B cell (primary cell): ENCODE measurements at regions not wholly inside any gene's neighbourhood (a gene's known extent, or its start where the extent isn't known, plus 50 kb on each side); places are given as distances from the start of the nearest gene placed in this dataset.

Experiments
- ATAC-seq: fragments of 200-7000 bp; cut with Tn5 transposase; one replicate; pipeline ENCODE4 v1.10.0; 2021; ENCODE audit warnings: low read depth, mild to moderate bottlenecking, moderate number of reproducible peaks, moderate library complexity
- CTCF ChIA-PET: fragments of 350-600 bp; sonication (Branson Sonifier 250); formaldehyde crosslinking; loops from one replicate; lab custom pipeline; 2021; ENCODE audit warnings: antibody characterized with exemption, inconsistent platforms; lab: Charles Lee
- POLR2A ChIA-PET: fragments of 350-600 bp; sonication (Branson Sonifier 250); formaldehyde crosslinking; loops from one replicate; lab custom pipeline; 2021; ENCODE audit warnings: antibody characterized with exemption; lab: Charles Lee
- DNase-seq: peaks from one replicate; pipeline ENCODE4 v3.0.0; 2013
- H2AFZ ChIP-seq: 2 replicates; pipeline ENCODE4 v1.6.1; 2012; ENCODE audit warnings: mild to moderate bottlenecking, low read depth, low read length; ENCODE audit not compliant: insufficient read depth, poor library complexity, severe bottlenecking
- H3K27ac ChIP-seq, 2 donors: 1 replicate in 1 of 2; 2 replicates in 1 of 2; pipeline ENCODE4 v1.5.1; 2012 to 2013; ENCODE audit warnings: low read length in 2 of 2, mild to moderate bottlenecking in 2 of 2, moderate library complexity in 1 of 2
- H3K27me3 ChIP-seq, 4 experiments: fragments of 200-600 bp in 1 of 4; sonication (generic) in 1 of 4; replicated peaks in 1 of 4; 1 replicate in 2 of 4; 2 replicates in 2 of 4; pipeline versions ENCODE4 v1.6.1 to v1.7.0; 2013 to 2016; ENCODE audit warnings: low read length in 3 of 4, mild to moderate bottlenecking in 2 of 4, mixed read lengths in 1 of 4, moderate library complexity in 1 of 4; ENCODE audit not compliant: insufficient read depth in 4 of 4, control insufficient read depth in 3 of 4; ENCODE audit errors: control extremely low read depth in 1 of 4
- H3K36me3 ChIP-seq, 2 experiments: replicated peaks in 1 of 2; 1 replicate in 1 of 2; 2 replicates in 1 of 2; pipeline versions ENCODE4 v1.6.1 to v1.7.1; 2013; ENCODE audit warnings: low read length in 1 of 2; ENCODE audit not compliant: insufficient read depth in 2 of 2, control insufficient read depth in 1 of 2; ENCODE audit errors: control extremely low read depth in 1 of 2, extremely low read depth in 1 of 2
- H3K4me1 ChIP-seq, 2 donors: fragments of 200-600 bp in 1 of 2; sonication (generic) in 1 of 2; 1 replicate in 1 of 2; 2 replicates in 1 of 2; pipeline versions ENCODE4 v1.5.1 to v1.6.1; 2013 to 2017; ENCODE audit warnings: low read length in 2 of 2; ENCODE audit not compliant: control insufficient read depth in 2 of 2, insufficient read depth in 2 of 2
- H3K4me2 ChIP-seq: replicated peaks from 2 replicates; pipeline ENCODE3; 2012; ENCODE audit warnings: mild to moderate bottlenecking, low read depth, low read length; ENCODE audit not compliant: poor library complexity, severe bottlenecking
- H3K4me3 ChIP-seq, 5 experiments: fragments of 200-600 bp in 1 of 5; sonication (generic) in 1 of 5; 1 replicate in 3 of 5; 2 replicates in 2 of 5; pipeline versions ENCODE4 v1.5.1 to v1.7.0; 2011 to 2016; ENCODE audit warnings: low read length in 4 of 5, mild to moderate bottlenecking in 4 of 5, low read depth in 2 of 5, control low read depth in 1 of 5, moderate library complexity in 1 of 5; ENCODE audit not compliant: insufficient read depth in 1 of 5; ENCODE audit errors: control extremely low read depth in 1 of 5, extremely low read depth in 1 of 5
- H3K79me2 ChIP-seq: fragments of 200-600 bp; sonication (generic); one replicate; pipeline ENCODE4 v1.6.0; 2016; ENCODE audit warnings: low read length; ENCODE audit not compliant: control insufficient read depth, insufficient read depth
- H3K9ac ChIP-seq: fragments of 200-600 bp; sonication (generic); 2 replicates; pipeline ENCODE4 v1.6.1; 2017; ENCODE audit warnings: mild to moderate bottlenecking, low read length, moderate library complexity
- H3K9me3 ChIP-seq, 3 donors: one replicate each; pipeline versions ENCODE4 v1.6.1 to v1.7.1; 2013; ENCODE audit warnings: low read length in 2 of 3; ENCODE audit not compliant: control insufficient read depth in 2 of 3, insufficient read depth in 1 of 3; ENCODE audit errors: control extremely low read depth in 1 of 3
- H4K20me1 ChIP-seq: 2 replicates; pipeline ENCODE4 v1.6.0; 2012; ENCODE audit warnings: mild to moderate bottlenecking, low read length; ENCODE audit not compliant: insufficient read depth, control insufficient read depth, poor library complexity, severe bottlenecking
- H3K27ac Mint-ChIP-seq: one replicate; pipeline ENCODE4 v1.8.0; 2021; ENCODE audit warnings: mixed read lengths
- H3K27me3 Mint-ChIP-seq: one replicate; pipeline ENCODE4 v1.8.0; 2021; ENCODE audit warnings: mixed read lengths
- H3K4me1 Mint-ChIP-seq: one replicate; pipeline ENCODE4 v1.8.0; 2021; ENCODE audit warnings: mixed read lengths
- H3K4me3 Mint-ChIP-seq: one replicate; pipeline ENCODE4 v1.8.0; 2021; ENCODE audit warnings: mixed read lengths
- H3K9me3 Mint-ChIP-seq: one replicate; pipeline ENCODE4 v1.8.0; 2022; ENCODE audit warnings: mixed read lengths; ENCODE audit not compliant: insufficient read depth
- CTCF ChIP-seq: fragments of 200-600 bp; IDR thresholded peaks from one replicate; pipeline ENCODE4 v1.8.0; 2022; ENCODE audit warnings: antibody characterized with exemption, mild to moderate bottlenecking
- EZH2 ChIP-seq: IDR thresholded peaks from 2 replicates; pipeline ENCODE4 v1.6.1; 2012; ENCODE audit warnings: borderline replicate concordance, low read depth, mild to moderate bottlenecking, moderate library complexity, low read length; ENCODE audit not compliant: insufficient read depth, poor library complexity, severe bottlenecking
- WGBS: methylation state at CpG from one replicate; pipeline ENCODE4 v1.1.5; 2013; ENCODE audit warnings: missing lambda C conversion rate; ENCODE audit not compliant: insufficient coverage; 5-methylcytosine and 5-hydroxymethylcytosine counted together
- intact Hi-C: fragments of 100-400 bp; cut with micrococcal nuclease; formaldehyde crosslinking; loops from one replicate; pipeline ENCODE4 v1.10.0; 2022

GRCh38 chr1:208709981-208710380 lies 465.8 kb upstream of the PLXNA2 start:
- no peak overlapping the region for H3K27ac Mint-ChIP-seq
- H3K27me3 Mint-ChIP-seq: peaks cover 5% of the 10 kb centered on the region
- no peak overlapping the region for H3K9ac ChIP-seq
- no peak overlapping the region for H3K4me3 ChIP-seq
- no peaks in the 10 kb centered on the region for H4K20me1 ChIP-seq
- DNase-seq: no peak
- no peaks in the 10 kb centered on the region for H3K79me2 ChIP-seq
- H3K27ac ChIP-seq: no peak overlapping the region
- H3K9me3 Mint-ChIP-seq: no peaks in the 10 kb centered on the region
- CTCF ChIA-PET: no interaction called here
- no peak for TF ChIP-seq CTCF
- TF ChIP-seq EZH2: no peak
- intact Hi-C loops: no loop called here
- ATAC-seq: no peak
- H3K9me3 ChIP-seq: no peaks in the 10 kb centered on the region
- no peak overlapping the region for H2AFZ ChIP-seq
- 83% methylated on average over 1 of the region's 4 CpGs for WGBS
- H3K4me2 ChIP-seq: no peak overlapping the region
- H3K36me3 ChIP-seq: no peaks in the 10 kb centered on the region
- POLR2A ChIA-PET: no interaction called here
- no peak overlapping the region for H3K4me3 Mint-ChIP-seq
- H3K27me3 ChIP-seq: no peaks in the 10 kb centered on the region
- no peaks in the 10 kb centered on the region for H3K4me1 ChIP-seq
- no peaks in the 10 kb centered on the region for H3K4me1 Mint-ChIP-seq

- H4K20me1 ChIP-seq: no peaks in the 10 kb centered on the region
Observed at GRCh38 chr1:208714323-208714722, 470.1 kb upstream of the PLXNA2 start.

More at GRCh38 chr1:208714323-208714722, 470.1 kb upstream of the PLXNA2 start:
- H3K4me2 ChIP-seq: no peak overlapping the region
- peaks cover 5% of the 10 kb centered on the region for H3K9me3 Mint-ChIP-seq
- CTCF ChIA-PET: no interaction called here
- peaks cover 15% of the 10 kb centered on the region for H3K27me3 Mint-ChIP-seq
- H3K79me2 ChIP-seq: no peaks in the 10 kb centered on the region
- no peaks in the 10 kb centered on the region for H3K4me1 Mint-ChIP-seq
- TF ChIP-seq CTCF (no peak), EZH2 (no peak)
- H2AFZ ChIP-seq: no peak overlapping the region
- H3K27ac ChIP-seq: no peak overlapping the region
- no peak overlapping the region for H3K4me3 Mint-ChIP-seq
- H3K27me3 ChIP-seq: no peaks in the 10 kb centered on the region
- WGBS: no CpG with 5 or more reads among the region's 4 CpGs
- DNase-seq (no peak), ATAC-seq (no peak)
- H3K4me1 ChIP-seq: no peaks in the 10 kb centered on the region
- H3K36me3 ChIP-seq: no peaks in the 10 kb centered on the region
- intact Hi-C loops: no loop called here
- H3K9me3 ChIP-seq: no peaks in the 10 kb centered on the region
- H3K27ac Mint-ChIP-seq: no peak overlapping the region
- H3K4me3 ChIP-seq: no peak overlapping the region
- no peak overlapping the region for H3K9ac ChIP-seq
- POLR2A ChIA-PET: no interaction called here
